Endothelial cell (in vitro differentiated cells): ENCODE measurements at regions not wholly inside any gene's neighbourhood (a gene's known extent, or its start where the extent isn't known, plus 50 kb on each side); places are given as distances from the start of the nearest gene placed in this dataset.
"Not testable (repeated sequence)": the region's sequence is repeated elsewhere in the genome, so short reads cannot be mapped to it uniquely, and the experiment has no call there.

Experiments used
- DNase-seq: peaks from one replicate; pipeline ENCODE4 v3.0.0; 2021; ENCODE audit warnings: low spot score
- H3K27ac Mint-ChIP-seq: one replicate; pipeline ENCODE4 v1.8.0; 2021; ENCODE audit warnings: mixed read lengths, inconsistent platforms; ENCODE audit not compliant: unreplicated experiment
- H3K27me3 Mint-ChIP-seq: one replicate; pipeline ENCODE4 v1.8.0; 2021; ENCODE audit warnings: mild to moderate bottlenecking, moderate library complexity, mixed read lengths, inconsistent platforms; ENCODE audit not compliant: unreplicated experiment
- H3K36me3 Mint-ChIP-seq: one replicate; pipeline ENCODE4 v1.8.0; 2021; ENCODE audit warnings: mild to moderate bottlenecking, low read depth, mixed read lengths, inconsistent platforms; ENCODE audit not compliant: unreplicated experiment
- H3K4me1 Mint-ChIP-seq: one replicate; pipeline ENCODE4 v1.8.0; 2021; ENCODE audit warnings: mild to moderate bottlenecking, mixed read lengths, inconsistent platforms; ENCODE audit not compliant: unreplicated experiment
- H3K4me3 Mint-ChIP-seq: one replicate; pipeline ENCODE4 v1.8.0; 2021; ENCODE audit warnings: mild to moderate bottlenecking, mixed read lengths, inconsistent platforms; ENCODE audit not compliant: unreplicated experiment
- H3K9me3 Mint-ChIP-seq: one replicate; pipeline ENCODE4 v1.8.0; 2021; ENCODE audit warnings: mixed read lengths, inconsistent platforms; ENCODE audit not compliant: unreplicated experiment
- CTCF ChIP-seq: fragments of 200-600 bp; sonication (generic); IDR thresholded peaks from one replicate; pipeline ENCODE4 v1.5.0; 2021; ENCODE audit warnings: antibody characterized with exemption; ENCODE audit not compliant: unreplicated experiment

- Mint-ChIP-seq H3K27ac (no peak overlapping the region), H3K4me3 (no peak overlapping the region), H3K4me1 (peaks cover 4% of the 10 kb centered on the region), H3K36me3 (no peaks in the 10 kb centered on the region), H3K27me3 (peaks cover 2% of the 10 kb centered on the region), H3K9me3 (no peaks in the 10 kb centered on the region)
- no peak for TF ChIP-seq CTCF
- no peak for DNase-seq
These were observed 91.9 kb upstream of the CHD1 start for GRCh38 chr5:99020698-99021048.

GRCh38 chr5:99019812-99020697 is 91.2 kb upstream of the CHD1 start:
- H3K4me3 Mint-ChIP-seq, result no peak overlapping the region
- TF ChIP-seq CTCF, result no peak
- H3K27me3 Mint-ChIP-seq, result peaks cover 2% of the 10 kb centered on the region
- peaks cover 5% of the 10 kb centered on the region for H3K36me3 Mint-ChIP-seq
- no peak overlapping the region for H3K27ac Mint-ChIP-seq
- H3K4me1 Mint-ChIP-seq, result peaks cover under 1% of the 10 kb centered on the region
- no peaks in the 10 kb centered on the region for H3K9me3 Mint-ChIP-seq
- DNase-seq, result no peak

DNA sequence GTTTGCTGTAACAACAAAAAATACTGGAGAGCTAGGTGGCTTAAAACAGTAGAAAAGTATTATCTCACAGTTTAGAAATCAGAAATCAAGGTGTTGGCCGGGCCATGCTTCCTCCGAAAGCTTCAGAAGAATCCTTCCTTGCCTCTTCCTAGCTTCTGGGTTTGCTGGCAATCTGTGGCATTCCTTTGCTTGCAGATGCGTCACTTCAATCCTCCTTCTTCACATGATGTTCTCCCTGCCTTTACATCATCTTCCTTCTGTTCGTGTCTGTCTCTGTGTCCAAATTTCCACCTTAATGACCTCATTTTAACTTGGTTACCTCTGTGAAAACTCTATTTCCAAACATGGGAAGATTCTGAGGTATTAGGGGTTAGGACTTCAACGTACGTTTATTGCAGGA is 90.4 kb upstream of the CHD1 start:
- Mint-ChIP-seq H3K36me3 (peaks cover 5% of the 10 kb centered on the region), H3K27ac (no peak overlapping the region), H3K27me3 (peaks cover 7% of the 10 kb centered on the region), H3K4me3 (no peak overlapping the region), H3K9me3 (no peaks in the 10 kb centered on the region), H3K4me1 (no peaks in the 10 kb centered on the region)
- TF ChIP-seq CTCF, result no peak
- no peak for DNase-seq

DNA sequence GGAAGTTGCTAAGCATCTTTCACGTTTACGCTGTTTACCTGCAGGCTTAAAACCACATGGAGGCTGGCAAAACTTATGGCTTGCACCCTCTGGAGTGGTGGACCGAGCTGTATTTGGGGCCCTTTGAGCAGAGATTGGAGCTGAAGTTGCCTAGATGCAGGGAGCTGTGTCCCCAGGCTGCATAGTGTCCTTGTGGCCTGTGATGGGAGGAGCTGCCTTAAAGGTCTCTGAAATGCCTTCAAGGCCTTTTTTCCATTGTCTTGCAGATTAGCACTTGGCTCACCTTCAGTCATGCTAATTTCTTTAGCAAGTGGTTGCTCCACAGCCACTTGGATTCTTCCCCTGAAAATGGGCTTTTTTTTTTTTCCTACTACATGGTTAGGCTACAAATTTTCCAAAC is 81.5 kb upstream of the CHD1 start:
- H3K36me3 Mint-ChIP-seq, result peaks cover 5% of the 10 kb centered on the region
- no peak overlapping the region for H3K27ac Mint-ChIP-seq
- no peaks in the 10 kb centered on the region for H3K4me1 Mint-ChIP-seq
- no peaks in the 10 kb centered on the region for H3K9me3 Mint-ChIP-seq
- peaks cover 7% of the 10 kb centered on the region for H3K27me3 Mint-ChIP-seq
- no peak for TF ChIP-seq CTCF
- no peak overlapping the region for H3K4me3 Mint-ChIP-seq
- DNase-seq, result no peak

GRCh38 chr5:99008009-99008408 is 79.2 kb upstream of the CHD1 start:
- not testable (repeated sequence) for H3K4me1 Mint-ChIP-seq, H3K4me3 Mint-ChIP-seq, DNase-seq, H3K36me3 Mint-ChIP-seq, H3K27ac Mint-ChIP-seq, H3K9me3 Mint-ChIP-seq, H3K27me3 Mint-ChIP-seq
